VCaP (cell line): ENCODE measurements at regions not wholly inside any gene's neighbourhood (a gene's known extent, or its start where the extent isn't known, plus 50 kb on each side); places are given as distances from the start of the nearest gene placed in this dataset.

ENCODE experiments used
- H3K27ac ChIP-seq: fragments of 450-650 bp; 2 replicates; pipeline ENCODE4 v1.5.1; 2017
- TF ChIP-seq, protein P1 (sequence below): fragments of 450-650 bp; conservative IDR thresholded peaks from 2 replicates; pipeline ENCODE4 v1.5.1; 2017; ENCODE audit warnings: mild to moderate bottlenecking, moderate library complexity

DNA sequence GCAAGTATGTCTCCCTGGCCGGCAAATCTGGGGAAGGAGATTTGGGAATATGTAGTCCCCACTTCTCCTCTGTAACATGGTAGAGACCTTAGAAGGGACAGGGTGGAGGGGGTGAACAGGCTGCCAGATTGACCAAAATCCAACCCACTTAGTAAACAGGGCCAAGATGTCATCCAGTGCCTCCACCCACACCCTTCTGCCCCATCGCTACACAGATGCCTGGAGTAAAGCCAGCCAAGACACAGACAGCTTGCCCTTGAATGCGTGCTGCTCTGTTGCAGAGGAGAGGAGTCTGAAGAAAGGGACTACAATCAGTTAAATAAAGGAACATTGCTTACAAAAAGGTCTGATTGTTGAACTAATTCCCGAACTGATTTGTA is 160.1 kb upstream of the LDB2 start:
- TF ChIP-seq, protein P1, sequence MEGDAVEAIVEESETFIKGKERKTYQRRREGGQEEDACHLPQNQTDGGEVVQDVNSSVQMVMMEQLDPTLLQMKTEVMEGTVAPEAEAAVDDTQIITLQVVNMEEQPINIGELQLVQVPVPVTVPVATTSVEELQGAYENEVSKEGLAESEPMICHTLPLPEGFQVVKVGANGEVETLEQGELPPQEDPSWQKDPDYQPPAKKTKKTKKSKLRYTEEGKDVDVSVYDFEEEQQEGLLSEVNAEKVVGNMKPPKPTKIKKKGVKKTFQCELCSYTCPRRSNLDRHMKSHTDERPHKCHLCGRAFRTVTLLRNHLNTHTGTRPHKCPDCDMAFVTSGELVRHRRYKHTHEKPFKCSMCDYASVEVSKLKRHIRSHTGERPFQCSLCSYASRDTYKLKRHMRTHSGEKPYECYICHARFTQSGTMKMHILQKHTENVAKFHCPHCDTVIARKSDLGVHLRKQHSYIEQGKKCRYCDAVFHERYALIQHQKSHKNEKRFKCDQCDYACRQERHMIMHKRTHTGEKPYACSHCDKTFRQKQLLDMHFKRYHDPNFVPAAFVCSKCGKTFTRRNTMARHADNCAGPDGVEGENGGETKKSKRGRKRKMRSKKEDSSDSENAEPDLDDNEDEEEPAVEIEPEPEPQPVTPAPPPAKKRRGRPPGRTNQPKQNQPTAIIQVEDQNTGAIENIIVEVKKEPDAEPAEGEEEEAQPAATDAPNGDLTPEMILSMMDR, result no peak
- no peak overlapping the region for H3K27ac ChIP-seq

DNA sequence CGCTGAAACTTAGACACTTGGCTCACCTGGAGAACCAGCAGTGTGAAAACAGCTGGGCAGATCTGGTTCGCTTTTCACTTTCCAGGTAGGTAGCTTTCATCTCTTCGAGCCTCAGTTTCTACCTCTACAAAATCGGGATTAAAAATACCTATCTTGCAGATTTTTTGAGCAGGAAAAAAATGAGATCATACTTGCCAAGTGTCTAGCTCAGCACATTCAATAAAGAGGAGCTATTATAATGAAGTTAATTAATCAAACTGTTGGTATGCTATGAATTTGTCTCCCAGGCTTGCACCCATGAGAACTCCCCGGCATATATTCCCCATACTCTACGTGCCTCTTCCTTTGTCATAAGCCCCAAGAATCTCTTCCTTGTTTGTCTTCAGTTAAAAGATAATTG is 158.6 kb upstream of the LDB2 start:
- TF ChIP-seq, protein P1, result no peak
- H3K27ac ChIP-seq, result no peak overlapping the region

DNA sequence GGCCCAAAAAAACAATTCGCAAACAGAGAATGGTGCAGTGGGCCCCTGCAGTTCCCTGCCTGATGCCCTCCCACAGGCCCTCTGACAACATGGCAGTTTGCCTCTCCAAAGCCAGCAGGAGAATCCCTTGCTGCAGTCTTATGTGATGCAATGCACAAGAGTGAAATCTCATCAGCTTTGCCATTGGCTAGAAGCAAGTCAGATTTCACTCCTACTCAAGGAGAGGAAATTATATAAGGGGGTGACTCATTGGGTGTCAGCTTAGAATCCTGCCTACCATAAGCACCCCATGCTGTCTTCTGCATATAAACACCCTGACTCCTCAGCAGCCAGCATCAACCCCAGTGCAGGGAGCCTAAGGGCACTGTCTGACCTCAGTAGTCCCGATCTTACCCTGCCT is 157.3 kb upstream of the LDB2 start:
- no peak overlapping the region for H3K27ac ChIP-seq
- TF ChIP-seq, protein P1, result no peak

DNA sequence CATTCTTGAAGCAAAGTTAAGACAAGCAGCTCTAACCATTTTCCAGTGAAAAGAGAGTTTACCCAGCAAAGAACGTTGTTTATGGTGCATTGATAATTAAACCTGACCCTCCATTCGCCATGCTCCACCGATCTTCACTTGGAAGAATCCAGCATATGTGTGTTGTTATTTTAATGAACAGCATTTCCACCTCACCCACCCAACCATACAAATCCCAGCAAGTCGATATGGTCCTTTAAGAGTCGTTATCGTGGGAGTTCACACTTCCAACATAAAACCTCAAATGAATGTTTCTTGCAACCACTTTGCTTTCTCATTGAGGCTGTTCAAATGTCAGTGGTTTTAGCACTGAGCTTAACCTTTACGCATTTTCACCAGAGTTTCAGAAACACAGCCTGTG is 147.4 kb upstream of the LDB2 start:
- TF ChIP-seq, protein P1, result no peak
- no peak overlapping the region for H3K27ac ChIP-seq

DNA sequence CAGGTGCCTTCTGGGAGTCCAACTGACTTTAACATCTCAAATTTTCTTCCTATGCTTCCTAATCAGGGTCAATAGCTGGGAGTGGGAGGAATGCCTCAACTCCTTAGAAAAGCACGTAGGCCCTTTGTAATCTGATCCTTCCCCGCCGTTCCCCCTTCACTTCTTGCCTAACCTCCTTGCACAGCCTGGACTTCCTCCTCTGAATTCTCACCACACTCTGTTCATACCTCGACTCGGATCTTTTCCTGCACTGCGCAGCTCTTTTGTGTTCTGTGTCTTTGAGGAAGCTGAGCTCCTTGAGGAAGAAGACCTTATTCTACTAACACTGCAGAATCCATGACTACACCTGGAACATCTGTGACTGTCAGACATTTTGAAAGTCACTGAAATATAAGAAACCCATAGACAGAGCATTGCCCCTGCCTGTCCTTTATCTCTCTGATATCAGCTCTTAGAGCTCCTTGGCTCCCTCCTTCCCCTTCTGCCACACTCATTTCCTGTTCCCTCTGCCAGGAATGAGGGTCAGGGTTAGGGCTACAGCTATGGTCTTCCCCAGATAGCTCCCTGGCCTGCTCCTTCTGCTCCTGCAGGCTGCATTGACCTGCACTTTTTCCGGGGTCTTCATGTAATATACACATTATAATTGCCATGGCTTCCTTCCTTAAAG is 140.2 kb upstream of the LDB2 start:
- TF ChIP-seq, protein P1, result no peak
- no peak overlapping the region for H3K27ac ChIP-seq

DNA sequence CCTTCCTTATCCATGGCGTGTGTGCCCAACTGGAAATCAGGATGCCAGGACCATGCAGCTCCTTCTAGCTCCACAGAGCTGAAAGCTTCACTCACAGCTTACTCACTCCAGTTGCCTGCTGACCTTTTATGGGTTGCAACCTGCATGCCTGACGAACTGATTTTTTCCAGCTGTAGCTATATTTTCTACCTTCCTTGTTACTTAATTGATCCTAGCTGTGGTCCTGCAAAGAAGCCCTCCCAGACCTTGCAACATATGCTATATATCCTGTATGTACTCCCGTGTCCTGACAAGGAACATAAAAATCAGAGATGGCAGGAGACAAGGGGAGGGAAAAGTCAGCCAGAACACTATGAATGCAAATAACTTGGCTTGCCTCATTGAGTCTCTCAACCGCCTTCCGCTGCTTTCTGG is 135.3 kb upstream of the LDB2 start:
- TF ChIP-seq, protein P1, result no peak
- H3K27ac ChIP-seq, result no peak overlapping the region

DNA sequence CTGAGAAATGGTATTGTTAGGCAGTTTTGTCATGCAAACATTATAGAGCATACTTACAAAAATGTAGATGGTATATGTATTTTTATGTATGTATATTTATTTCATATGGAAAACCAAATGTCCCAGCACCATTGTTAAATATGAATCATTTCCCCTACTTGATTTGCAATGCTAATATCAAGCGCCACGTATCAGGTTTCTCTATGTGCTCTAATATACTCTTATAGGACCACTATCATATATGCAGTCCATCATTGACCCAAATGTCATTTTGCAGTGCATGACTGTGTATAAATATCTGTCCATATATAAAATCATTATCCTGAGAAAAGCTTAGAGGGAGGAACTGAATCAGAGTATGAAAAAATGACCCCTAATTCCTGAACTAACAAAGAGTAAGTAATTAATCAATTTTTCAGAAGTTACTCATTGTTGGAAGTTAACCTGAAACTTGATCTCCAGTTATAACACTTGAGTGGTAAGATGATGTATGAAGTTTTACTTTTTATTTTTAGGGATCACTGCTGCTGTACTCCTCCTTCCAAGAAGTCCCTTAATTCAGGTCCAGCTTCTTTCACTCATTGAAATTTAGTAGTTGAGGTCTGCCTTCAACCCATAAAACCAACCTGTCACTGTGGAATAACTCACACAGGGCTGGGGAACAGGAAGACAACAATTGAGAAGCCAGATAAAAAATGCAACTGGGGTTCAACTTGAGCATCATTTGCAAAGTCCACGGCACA is 134.8 kb upstream of the LDB2 start:
- TF ChIP-seq, protein P1, result no peak
- H3K27ac ChIP-seq, result no peak overlapping the region
